Cardiac septum (tissue), 1 donor: ENCODE measurements at regions not wholly inside any gene's neighbourhood (a gene's known extent, or its start where the extent isn't known, plus 50 kb on each side); places are given as distances from the start of the nearest gene placed in this dataset.

Source experiments
- DNase-seq: peaks from one replicate; pipeline ENCODE4 v3.0.0-alpha.2; 2020; ENCODE audit warnings: low spot score
- intact Hi-C: fragments of 100-400 bp; cut with DNase I; formaldehyde crosslinking; loops from one replicate; pipeline ENCODE4 v1.14.0; 2022
- donor health status: DM: no; HTN: no; CAD: no.

GRCh38 chr15:70289191-70289955 is 191.7 kb upstream of the TLE3 start:
- DNase-seq, result no peak
- intact Hi-C loops, result no loop called here

- no peak for DNase-seq
- intact Hi-C loops, result no loop called here
These were observed 188.5 kb upstream of the TLE3 start for GRCh38 chr15:70286113-70286806.

DNA sequence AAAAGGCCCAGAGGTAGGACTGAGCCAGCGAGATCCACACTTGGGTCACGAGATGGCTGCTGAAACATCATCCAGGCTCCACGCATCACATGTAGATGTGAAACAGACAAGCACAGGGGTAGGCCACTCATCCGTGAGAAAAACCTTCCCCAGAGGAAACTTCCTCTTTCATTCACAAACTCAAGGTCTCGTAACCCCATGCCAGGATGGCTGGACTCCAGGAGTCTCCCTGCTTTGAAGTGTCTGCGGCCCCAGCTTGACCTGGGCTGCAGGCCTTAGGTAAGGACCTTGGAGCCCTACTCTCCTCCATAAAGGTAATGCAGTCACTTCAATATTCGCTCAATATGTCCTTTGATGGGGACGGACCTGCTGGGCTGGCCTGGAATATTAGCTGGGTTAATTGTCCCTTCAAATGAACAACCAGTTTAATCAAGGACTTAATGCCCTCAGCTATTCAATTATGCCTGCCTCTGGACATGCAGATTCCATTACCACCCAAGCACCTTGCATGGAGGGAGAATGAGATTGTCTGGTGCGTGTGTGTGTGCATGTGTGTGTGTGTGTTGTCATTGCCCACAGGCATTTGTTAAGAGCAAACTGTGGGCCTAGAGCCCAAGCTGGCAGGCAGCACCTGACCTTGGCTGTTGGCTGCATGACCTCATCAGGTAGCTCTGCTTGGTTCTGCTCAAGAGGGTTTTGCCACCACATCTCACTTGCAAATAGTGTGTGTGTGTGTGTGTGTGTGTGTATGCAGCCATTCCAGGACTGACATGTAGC is 186.9 kb upstream of the TLE3 start:
- peak; percentile 49 for DNase-seq
- intact Hi-C loops, result no loop called here

DNA sequence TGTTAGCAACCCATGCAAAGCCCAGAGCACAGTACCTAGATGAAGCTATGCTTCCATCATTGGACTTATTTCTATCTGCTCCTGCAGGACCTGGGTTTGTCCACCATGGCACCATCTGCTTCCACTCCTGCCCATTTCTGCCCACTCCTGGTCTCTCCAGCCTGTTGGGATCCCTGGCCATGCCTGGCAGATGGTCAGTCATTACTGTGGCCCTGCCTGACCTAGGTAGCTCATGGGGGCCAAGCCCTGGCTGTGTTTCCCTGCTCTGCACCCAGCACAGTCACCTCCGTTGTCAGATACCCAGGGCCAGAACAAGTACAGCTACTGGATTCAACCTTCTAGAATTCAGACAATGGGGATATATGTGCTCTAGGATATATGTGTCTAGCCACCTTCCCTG is 185.8 kb upstream of the TLE3 start:
- DNase-seq, result peak; percentile 33
- intact Hi-C loops, result no loop called here

- DNase-seq, result peak; percentile 71
- intact Hi-C loops, result no loop called here
These were observed 184.1 kb upstream of the TLE3 start for GRCh38 chr15:70281811-70282307.

DNA sequence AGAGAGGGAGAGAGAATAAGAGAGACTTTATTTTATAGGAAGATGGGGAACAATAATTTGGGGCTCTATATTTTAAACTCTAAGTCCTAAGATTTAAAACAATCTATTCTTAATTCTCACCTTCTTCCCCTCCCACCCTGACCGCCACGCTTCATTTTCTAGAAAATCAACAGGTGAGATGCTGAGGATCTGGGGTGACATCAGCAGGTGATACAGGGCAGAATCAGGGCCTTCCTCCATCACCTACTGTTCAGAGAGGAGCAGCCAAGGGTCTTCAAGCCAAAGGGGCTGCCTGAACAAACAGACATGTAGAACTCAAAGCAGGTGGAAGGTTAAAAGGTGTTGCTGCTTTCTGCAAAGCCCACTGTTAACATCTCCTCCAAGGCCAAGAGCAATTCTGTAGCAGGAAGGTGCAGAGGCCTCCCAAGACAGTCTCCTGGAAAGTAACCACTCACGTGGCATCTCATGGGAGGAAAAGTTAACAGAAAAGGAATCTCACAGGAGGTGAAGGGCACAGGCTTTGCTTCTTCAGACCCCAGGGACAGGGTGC is 183.6 kb upstream of the TLE3 start:
- peak; percentile 64 for DNase-seq
- intact Hi-C loops, result no loop called here

GRCh38 chr15:70280781-70281180 is 183.1 kb upstream of the TLE3 start:
- DNase-seq, result no peak
- intact Hi-C loops, result no loop called here

- intact Hi-C loops, result no loop called here
- peak; percentile 59 for DNase-seq
These were observed 181.4 kb upstream of the TLE3 start for GRCh38 chr15:70279096-70279495.

GRCh38 chr15:70278644-70279043 is 180.9 kb upstream of the TLE3 start:
- intact Hi-C loops, result no loop called here
- DNase-seq, result peak; percentile 49

DNA sequence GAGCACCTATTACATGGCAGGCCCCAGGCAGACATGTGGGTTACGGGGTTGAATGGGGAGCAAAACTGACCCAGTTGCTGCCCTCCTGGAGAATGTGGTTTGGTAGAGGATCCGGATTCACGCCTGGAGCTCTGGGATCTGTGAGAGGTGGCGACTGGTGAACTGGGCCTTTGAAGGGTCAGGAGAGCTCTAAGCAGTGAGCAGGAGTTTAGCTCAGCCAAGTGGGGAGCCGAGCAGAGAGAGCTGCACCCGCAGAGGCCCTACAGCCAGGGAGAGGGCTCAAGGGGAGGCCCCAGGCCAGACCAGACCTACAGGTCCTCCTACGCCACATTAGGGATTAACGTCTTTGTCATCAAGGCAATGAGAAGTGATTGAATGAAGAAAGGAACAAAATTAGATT is 179.8 kb upstream of the TLE3 start:
- peak; percentile 54 for DNase-seq
- intact Hi-C loops, result no loop called here

GRCh38 chr15:70276401-70276800 is 178.7 kb upstream of the TLE3 start:
- DNase-seq, result peak; percentile 46
- intact Hi-C loops, result no loop called here

DNA sequence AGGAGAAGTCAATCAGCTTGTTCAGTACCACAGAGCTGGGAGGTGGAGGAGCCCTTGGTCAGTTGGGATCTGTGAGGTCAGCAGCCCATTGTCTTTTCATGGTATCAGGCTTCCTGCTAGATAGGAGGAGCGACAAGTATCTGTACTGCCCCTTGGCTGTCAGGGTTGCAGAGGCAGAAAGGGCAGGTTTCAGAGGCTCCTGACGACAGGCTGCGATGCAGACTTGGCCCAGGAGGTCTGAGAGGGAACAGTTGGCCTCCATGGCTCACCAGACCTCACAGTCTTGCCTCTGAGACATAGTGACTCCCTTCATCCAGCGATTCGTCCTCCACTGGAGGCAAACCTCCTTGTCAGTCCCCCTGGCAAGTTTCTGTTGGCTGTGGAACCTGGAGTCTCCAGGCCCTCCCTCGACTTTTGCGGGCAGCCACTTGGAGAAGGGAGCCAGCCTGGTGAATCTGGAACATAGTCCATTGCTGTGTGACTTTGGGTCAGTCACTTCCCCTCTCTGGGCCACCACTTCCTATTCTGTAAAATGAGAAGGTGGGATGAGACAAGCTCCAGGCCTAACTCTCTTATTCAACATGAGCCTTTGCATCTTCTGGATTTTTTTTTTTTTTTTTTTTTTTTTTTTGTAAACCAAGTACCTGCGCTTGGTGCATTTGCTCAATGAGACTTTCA is 177.9 kb upstream of the TLE3 start:
- intact Hi-C loops, result no loop called here
- peak; percentile 51 for DNase-seq

- DNase-seq, result peak; percentile 9
- intact Hi-C loops, result no loop called here
These were observed 177.2 kb upstream of the TLE3 start for GRCh38 chr15:70274908-70275307.

DNA sequence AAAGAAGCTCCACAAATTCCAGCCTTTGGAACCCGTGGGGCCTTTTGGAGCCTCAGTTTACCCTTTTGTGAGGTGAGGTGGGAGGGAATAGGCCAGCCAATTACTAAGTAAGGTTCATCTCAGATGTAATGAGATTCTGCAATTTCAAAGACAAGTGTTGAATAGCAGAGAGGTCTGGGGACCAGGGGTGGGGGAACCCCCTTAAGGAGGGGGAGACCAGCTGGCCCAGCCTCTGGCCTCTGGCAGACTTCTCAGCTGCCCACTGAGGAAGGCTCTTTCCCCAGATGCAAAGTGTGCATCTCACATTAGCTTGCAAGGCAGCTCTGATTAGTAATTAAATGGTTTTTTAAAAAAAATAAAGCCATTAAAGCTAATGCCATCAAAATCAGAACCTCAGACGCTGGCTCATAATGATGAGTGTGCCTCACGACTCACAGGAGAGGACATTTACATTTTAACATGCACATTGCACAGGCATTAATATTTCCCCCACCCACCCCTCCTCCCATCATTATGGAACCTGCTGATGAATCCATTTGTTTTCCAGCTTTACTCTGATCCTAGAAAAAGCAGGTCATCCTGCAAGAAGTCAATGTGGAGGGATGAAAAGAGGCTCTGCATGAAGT is 176.7 kb upstream of the TLE3 start:
- intact Hi-C loops, result no loop called here

DNA sequence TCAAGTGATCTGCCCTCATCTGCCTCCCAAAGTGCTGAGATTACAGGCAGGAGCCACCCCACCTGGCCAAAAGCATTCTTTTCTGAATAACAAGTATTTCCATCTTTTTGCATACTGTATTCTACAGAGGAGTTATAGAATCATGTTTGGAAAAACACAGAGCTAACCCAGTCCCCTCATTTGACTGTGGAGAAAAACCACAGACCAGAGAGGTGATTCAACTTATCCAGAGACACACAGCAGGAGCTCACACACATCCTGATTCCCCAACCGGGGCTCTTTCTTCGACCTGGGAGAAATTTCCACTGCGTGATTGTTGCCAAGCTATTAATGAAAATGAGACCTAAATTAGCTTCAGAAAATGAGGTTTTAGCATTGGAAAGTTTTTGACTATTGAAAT is 176.1 kb upstream of the TLE3 start:
- intact Hi-C loops, result no loop called here
- no peak for DNase-seq

More for the DNA sequence above, 176.7 kb upstream of the TLE3 start:
- no peak for DNase-seq

- peak; percentile 63 for DNase-seq
- intact Hi-C loops, result no loop called here
These were observed 175.0 kb upstream of the TLE3 start for GRCh38 chr15:70272565-70273355.

- DNase-seq, result no peak
- intact Hi-C loops, result no loop called here
These were observed 173.8 kb upstream of the TLE3 start for GRCh38 chr15:70271422-70272088.

DNA sequence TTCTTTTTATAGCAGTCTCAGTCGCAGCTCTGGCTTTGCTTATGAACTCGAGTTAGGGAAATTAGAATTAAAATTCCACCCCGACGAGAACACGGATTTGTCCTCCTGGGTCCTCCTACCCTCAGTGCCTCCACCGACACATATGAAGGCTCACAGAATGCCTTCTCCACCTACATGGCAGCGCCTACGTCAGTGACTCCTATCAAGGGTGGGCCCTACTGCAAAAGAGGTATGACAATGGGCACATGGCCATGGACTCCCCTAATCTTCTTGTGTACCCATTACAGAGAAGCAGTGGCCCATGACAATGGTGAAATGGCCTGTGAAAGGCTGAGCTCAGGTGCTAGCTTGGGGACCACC is 173.0 kb upstream of the TLE3 start:
- intact Hi-C loops, result no loop called here

More for the DNA sequence above, 173.0 kb upstream of the TLE3 start:
- DNase-seq, result no peak
